ENCODE measurements at regions not wholly inside any gene's neighbourhood (a gene's known extent, or its start where the extent isn't known, plus 50 kb on each side); places are given as distances from the start of the nearest gene placed in this dataset.

DNA sequence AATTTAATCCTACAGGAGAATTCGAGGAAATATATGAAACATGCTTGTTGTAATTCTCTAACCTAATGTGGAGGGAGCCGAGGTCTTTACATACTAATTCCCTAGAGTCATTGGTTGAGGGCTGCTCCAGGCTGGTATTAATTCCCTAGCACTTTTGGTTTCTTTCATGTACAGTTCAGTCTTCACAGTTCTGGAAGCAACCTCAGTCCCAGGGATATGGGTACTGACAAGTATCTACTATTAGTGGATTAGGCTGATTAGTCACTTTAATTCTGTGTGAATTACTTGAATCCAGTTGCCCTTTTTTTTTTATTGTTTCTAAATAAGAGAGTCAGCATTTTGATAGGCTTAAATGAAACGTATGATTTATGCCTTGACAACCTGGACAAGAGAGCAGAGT lies 172.3 kb upstream of the HTR2A start:
- no peak overlapping the region for H3K27ac ChIP-seq (replicated peaks)
- no peak overlapping the region for H3K4me3 ChIP-seq
- H3K9me3 ChIP-seq (replicated peaks): peaks cover 11% of the 10 kb centered on the region
- DNase-seq: no peak
- intact Hi-C loops (cut with micrococcal nuclease): no loop called here
- no peaks in the 10 kb centered on the region for H3K36me3 ChIP-seq
- H3K27me3 ChIP-seq (ENCODE audit: low read depth): no peaks in the 10 kb centered on the region
- TF ChIP-seq, protein P1, sequence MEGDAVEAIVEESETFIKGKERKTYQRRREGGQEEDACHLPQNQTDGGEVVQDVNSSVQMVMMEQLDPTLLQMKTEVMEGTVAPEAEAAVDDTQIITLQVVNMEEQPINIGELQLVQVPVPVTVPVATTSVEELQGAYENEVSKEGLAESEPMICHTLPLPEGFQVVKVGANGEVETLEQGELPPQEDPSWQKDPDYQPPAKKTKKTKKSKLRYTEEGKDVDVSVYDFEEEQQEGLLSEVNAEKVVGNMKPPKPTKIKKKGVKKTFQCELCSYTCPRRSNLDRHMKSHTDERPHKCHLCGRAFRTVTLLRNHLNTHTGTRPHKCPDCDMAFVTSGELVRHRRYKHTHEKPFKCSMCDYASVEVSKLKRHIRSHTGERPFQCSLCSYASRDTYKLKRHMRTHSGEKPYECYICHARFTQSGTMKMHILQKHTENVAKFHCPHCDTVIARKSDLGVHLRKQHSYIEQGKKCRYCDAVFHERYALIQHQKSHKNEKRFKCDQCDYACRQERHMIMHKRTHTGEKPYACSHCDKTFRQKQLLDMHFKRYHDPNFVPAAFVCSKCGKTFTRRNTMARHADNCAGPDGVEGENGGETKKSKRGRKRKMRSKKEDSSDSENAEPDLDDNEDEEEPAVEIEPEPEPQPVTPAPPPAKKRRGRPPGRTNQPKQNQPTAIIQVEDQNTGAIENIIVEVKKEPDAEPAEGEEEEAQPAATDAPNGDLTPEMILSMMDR (IDR thresholded peaks at IDR 0.05; ENCODE audit: borderline replicate concordance): no peak
- no peaks in the 10 kb centered on the region for H3K4me1 ChIP-seq

DNA sequence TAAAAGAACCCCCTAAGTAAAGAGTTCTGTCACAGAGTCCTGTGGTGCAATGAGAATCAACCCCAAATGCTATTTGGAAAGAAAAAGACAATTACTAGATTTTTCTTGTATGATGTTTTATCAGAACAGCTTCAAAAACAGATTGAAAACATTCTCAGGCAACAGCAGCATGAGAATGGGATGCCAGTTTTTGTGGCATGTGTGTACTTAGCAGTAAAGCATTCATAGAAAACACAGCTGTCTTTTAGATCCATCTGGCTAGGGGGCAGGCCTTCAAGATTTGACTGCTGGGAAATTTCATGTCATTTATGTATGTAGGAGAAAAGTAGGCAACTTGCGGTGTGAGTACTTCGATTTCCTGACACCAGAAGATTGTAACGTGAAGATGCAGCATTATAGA lies 170.5 kb upstream of the HTR2A start:
- Histone ChIP-seq H3K27me3 (ENCODE audit: low read depth) (no peaks in the 10 kb centered on the region), H3K4me3 (no peak overlapping the region), H3K4me1 (no peaks in the 10 kb centered on the region), H3K36me3 (no peaks in the 10 kb centered on the region), H3K27ac (replicated peaks) (no peak overlapping the region), H3K9me3 (replicated peaks) (peaks cover 15% of the 10 kb centered on the region)
- DNase-seq: no peak
- intact Hi-C loops (cut with micrococcal nuclease): no loop called here
- TF ChIP-seq, protein P1 (IDR thresholded peaks at IDR 0.05; ENCODE audit: borderline replicate concordance): no peak

DNA sequence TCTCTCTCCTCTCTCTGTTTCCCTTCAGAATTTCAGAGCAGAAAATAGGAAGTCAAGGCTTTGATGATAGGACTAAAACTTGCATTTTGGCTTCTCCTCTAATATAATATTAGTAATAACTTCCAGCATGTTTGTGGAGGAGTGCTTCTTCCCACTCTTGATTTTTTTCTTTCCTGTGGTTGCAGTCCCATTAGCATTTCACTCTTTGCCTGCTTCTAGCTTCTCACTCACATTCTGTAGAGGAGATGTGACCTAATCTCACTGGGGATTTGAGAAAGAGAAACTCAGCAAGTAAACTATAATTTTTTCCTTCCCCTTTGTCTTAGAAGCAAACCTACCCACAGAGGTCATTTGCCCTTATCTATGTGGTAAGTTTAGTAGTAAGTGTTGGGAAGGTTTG lies 169.4 kb upstream of the HTR2A start:
- Histone ChIP-seq H3K27me3 (ENCODE audit: low read depth) (no peaks in the 10 kb centered on the region), H3K4me1 (no peaks in the 10 kb centered on the region), H3K27ac (replicated peaks) (no peak overlapping the region), H3K4me3 (no peak overlapping the region), H3K9me3 (replicated peaks) (peaks cover 26% of the 10 kb centered on the region), H3K36me3 (no peaks in the 10 kb centered on the region)
- intact Hi-C loops (cut with micrococcal nuclease): no loop called here
- no peak for DNase-seq
- TF ChIP-seq, protein P1 (IDR thresholded peaks at IDR 0.05; ENCODE audit: borderline replicate concordance): no peak

DNA sequence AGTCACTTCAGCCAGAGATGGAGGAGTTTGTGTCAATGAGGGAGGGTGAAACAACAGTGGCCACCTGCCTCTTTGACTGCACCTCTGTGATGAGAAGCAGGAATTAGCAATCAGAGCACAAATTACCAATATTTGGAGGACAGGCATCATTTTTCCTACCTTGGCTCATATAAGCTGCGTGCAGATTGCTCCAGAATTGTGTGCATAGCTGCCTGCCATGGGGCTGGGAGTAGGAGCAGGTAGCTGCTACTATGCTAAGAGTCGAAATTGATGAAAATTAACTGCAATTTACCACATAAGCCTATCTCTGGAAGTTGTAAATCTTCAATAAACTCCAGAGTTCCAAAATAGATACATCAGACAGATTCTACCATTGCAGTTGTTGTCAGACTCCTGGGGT lies 167.5 kb upstream of the HTR2A start:
- H3K9me3 ChIP-seq (replicated peaks): peaks cover 44% of the 10 kb centered on the region
- TF ChIP-seq, protein P1 (IDR thresholded peaks at IDR 0.05; ENCODE audit: borderline replicate concordance): no peak
- H3K4me3 ChIP-seq: no peak overlapping the region
- intact Hi-C loops (cut with micrococcal nuclease): no loop called here
- H3K27ac ChIP-seq (replicated peaks): no peak overlapping the region
- no peaks in the 10 kb centered on the region for H3K36me3 ChIP-seq
- no peaks in the 10 kb centered on the region for H3K4me1 ChIP-seq
- no peaks in the 10 kb centered on the region for H3K27me3 ChIP-seq (ENCODE audit: low read depth)
- no peak for DNase-seq

DNA sequence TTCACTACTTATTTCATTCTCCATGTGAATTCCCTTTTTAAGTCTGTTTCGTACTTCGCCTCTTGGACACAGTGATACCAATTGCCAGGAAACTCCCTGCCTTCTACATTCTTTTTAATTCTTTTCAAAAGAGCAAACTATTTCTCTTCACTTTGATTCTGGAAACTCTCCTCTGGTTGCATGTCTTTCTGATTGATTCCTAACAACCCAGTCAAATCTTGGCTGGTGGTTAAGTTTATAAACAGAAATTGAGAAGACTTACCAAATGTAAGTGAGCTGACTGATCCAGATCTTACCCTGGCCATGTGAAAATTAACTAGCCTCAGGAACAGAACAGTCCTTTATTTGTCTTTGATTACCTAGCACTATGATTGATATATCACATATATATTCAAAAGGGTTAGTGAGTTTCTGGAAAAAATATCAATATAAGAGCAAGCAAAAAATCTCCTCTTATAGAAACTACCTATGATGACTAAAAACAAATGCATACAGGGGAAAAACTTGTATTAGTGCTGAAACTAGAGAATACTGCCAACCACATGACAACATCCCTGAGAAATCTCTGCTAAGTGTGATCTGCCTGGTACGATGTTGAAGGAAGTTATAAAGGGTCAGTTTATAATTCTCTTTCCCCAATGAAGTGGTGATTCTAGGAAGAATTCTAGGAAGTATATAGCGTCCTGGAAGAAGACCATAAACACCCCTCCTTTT lies 152.6 kb upstream of the HTR2A start:
- no peak for DNase-seq
- no peaks in the 10 kb centered on the region for H3K4me1 ChIP-seq
- intact Hi-C loops (cut with micrococcal nuclease): no loop called here
- H3K27me3 ChIP-seq (ENCODE audit: low read depth): peaks cover 6% of the 10 kb centered on the region
- TF ChIP-seq, protein P1 (IDR thresholded peaks at IDR 0.05; ENCODE audit: borderline replicate concordance): no peak
- no peaks in the 10 kb centered on the region for H3K9me3 ChIP-seq (replicated peaks)
- H3K27ac ChIP-seq (replicated peaks): no peak overlapping the region
- no peak overlapping the region for H3K4me3 ChIP-seq
- no peaks in the 10 kb centered on the region for H3K36me3 ChIP-seq

Measured in left ventricle myocardium inferior (tissue), 1 donor.